ENCODE measurements at regions not wholly inside any gene's neighbourhood (a gene's known extent, or its start where the extent isn't known, plus 50 kb on each side); places are given as distances from the start of the nearest gene placed in this dataset.

GRCh38 chr15:45428491-45428890, 50.1 kb upstream of the GATM start:
- Histone ChIP-seq H3K36me3 (peaks cover 0 to 5% (median 0%) of the 10 kb centered on the region in 4 donors), H3K27me3 (peaks cover 0 to 15% (median 0%) of the 10 kb centered on the region in 4 donors), H3K9me3 (no peaks in the 10 kb centered on the region), H3K4me1 (peaks cover 4 to 9% (median 7%) of the 10 kb centered on the region in 4 donors), H3K27ac (replicated peaks in 1 of 4) (no peak overlapping the region), H3K4me3 (no peak overlapping the region)
- no peak for TF ChIP-seq POLR2A (IDR thresholded peaks at IDR 0.05; ENCODE audit: low read depth)
- no peak for TF ChIP-seq POLR2AphosphoS5 (IDR thresholded peaks at IDR 0.05)
- TF ChIP-seq CTCF (IDR thresholded peaks at IDR 0.05), result no peak
- TF ChIP-seq EP300 (IDR thresholded peaks at IDR 0.05), result no peak
- WGBS, result 87% methylated on average over 9 of the region's 9 CpGs
- intact Hi-C loops (cut with DNase I), result no loop called here
- peak; percentile 53 for DNase-seq (ENCODE audit: extremely low spot score)

Data from esophagus muscularis mucosa (tissue), 4 donors.